ENCODE measurements at regions not wholly inside any gene's neighbourhood (a gene's known extent, or its start where the extent isn't known, plus 50 kb on each side); places are given as distances from the start of the nearest gene placed in this dataset.

GRCh38 chr2:136323935-136324334, 206.0 kb upstream of the CXCR4 start:
- H3K27ac ChIP-seq (ENCODE audit: insufficient read length, low read depth, low read length), result no peak overlapping the region
- no peaks in the 10 kb centered on the region for H3K36me3 Mint-ChIP-seq (ENCODE audit: insufficient read depth in 1 of 3, low read depth in 3 of 3)
- H3K27me3 Mint-ChIP-seq (ENCODE audit: low read depth), result no peaks in the 10 kb centered on the region; the same call in 1 of the 2 replicates
- H2BK5ac ChIP-seq (ENCODE audit: insufficient read length, low read length), result no peak overlapping the region
- no peak overlapping the region for H2BK120ac ChIP-seq (ENCODE audit: low read depth, low read length, poor library complexity, severe bottlenecking)
- no peak overlapping the region for H3K56ac ChIP-seq (ENCODE audit: insufficient read length, low read depth, low read length)
- DNase-seq, result no peak
- TF ChIP-seq, protein P1, sequence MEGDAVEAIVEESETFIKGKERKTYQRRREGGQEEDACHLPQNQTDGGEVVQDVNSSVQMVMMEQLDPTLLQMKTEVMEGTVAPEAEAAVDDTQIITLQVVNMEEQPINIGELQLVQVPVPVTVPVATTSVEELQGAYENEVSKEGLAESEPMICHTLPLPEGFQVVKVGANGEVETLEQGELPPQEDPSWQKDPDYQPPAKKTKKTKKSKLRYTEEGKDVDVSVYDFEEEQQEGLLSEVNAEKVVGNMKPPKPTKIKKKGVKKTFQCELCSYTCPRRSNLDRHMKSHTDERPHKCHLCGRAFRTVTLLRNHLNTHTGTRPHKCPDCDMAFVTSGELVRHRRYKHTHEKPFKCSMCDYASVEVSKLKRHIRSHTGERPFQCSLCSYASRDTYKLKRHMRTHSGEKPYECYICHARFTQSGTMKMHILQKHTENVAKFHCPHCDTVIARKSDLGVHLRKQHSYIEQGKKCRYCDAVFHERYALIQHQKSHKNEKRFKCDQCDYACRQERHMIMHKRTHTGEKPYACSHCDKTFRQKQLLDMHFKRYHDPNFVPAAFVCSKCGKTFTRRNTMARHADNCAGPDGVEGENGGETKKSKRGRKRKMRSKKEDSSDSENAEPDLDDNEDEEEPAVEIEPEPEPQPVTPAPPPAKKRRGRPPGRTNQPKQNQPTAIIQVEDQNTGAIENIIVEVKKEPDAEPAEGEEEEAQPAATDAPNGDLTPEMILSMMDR (conservative IDR thresholded peaks at IDR 0.05), result no peak
- H2BK12ac ChIP-seq (ENCODE audit: insufficient read length, low read depth, low read length), result no peak overlapping the region
- no peak overlapping the region for H3K4me2 ChIP-seq (ENCODE audit: insufficient read depth, insufficient read length, low read length)
- peaks cover 51% of the 10 kb centered on the region in 2 experiments for H3K4me1 Mint-ChIP-seq
- H2BK20ac ChIP-seq (ENCODE audit: low read depth, low read length, poor library complexity, severe bottlenecking), result no peak overlapping the region
- H3K9me3 ChIP-seq (ENCODE audit: control insufficient read depth, low read depth, low read length), result no peaks in the 10 kb centered on the region
- no peak overlapping the region for H3K4ac ChIP-seq (ENCODE audit: low read depth, low read length)
- H4K8ac ChIP-seq (replicated peaks; ENCODE audit: insufficient read length, low read depth, low read length), result no peak overlapping the region
- H3K4me1 ChIP-seq (ENCODE audit: insufficient read depth, low read length), result peaks cover 7% of the 10 kb centered on the region; the same call in 1 of the 2 replicates
- no CpG with 5 or more reads among the region's 7 CpGs for WGBS (ENCODE audit: extremely low coverage, insufficient read length, low lambda C conversion rate)
- no peak overlapping the region for H4K5ac ChIP-seq (ENCODE audit: insufficient read length, low read depth, low read length)
- no peak overlapping the region for H2AFZ ChIP-seq (ENCODE audit: low read length)
- no peak overlapping the region for H3K4me3 Mint-ChIP-seq
- no peak overlapping the region for H3K23ac ChIP-seq (ENCODE audit: insufficient read length, low read depth, low read length)
- no peaks in the 10 kb centered on the region for H4K20me1 ChIP-seq (ENCODE audit: control insufficient read depth, insufficient read depth, insufficient read length)
- no peaks in the 10 kb centered on the region for H3K27me3 ChIP-seq (ENCODE audit: insufficient read depth, low read length)
- no peak overlapping the region for H3K9ac ChIP-seq (ENCODE audit: extremely low read depth, insufficient read length, low read length)
- H3T11ph ChIP-seq (ENCODE audit: low read length), result no peak overlapping the region
- no peaks in the 10 kb centered on the region for H3K79me1 ChIP-seq (ENCODE audit: insufficient read depth, low read depth, low read length, poor library complexity, severe bottlenecking)
- H2AK5ac ChIP-seq (ENCODE audit: insufficient read length, low read length), result no peak overlapping the region
- H3K14ac ChIP-seq (ENCODE audit: insufficient read depth, low read length), result no peak overlapping the region
- no peak overlapping the region for H3K18ac ChIP-seq (ENCODE audit: insufficient read length, low read depth, low read length)
- no peaks in the 10 kb centered on the region for H3K79me2 ChIP-seq (ENCODE audit: insufficient read depth, low read length)
- H3K27ac Mint-ChIP-seq, result no peak overlapping the region
- H3K23me2 ChIP-seq (ENCODE audit: insufficient read length, low read depth, low read length, poor library complexity, severe bottlenecking), result no peaks in the 10 kb centered on the region
- no peak overlapping the region for H2BK15ac ChIP-seq (ENCODE audit: low read depth, low read length)
- H4K91ac ChIP-seq (ENCODE audit: insufficient read length, low read depth, low read length), result no peak overlapping the region
- no peaks in the 10 kb centered on the region; a peak in 1 of 5 replicates for H3K9me3 Mint-ChIP-seq
